GM12873 (cell line): ENCODE measurements at regions not wholly inside any gene's neighbourhood (a gene's known extent, or its start where the extent isn't known, plus 50 kb on each side); places are given as distances from the start of the nearest gene placed in this dataset.

Experiments used
- TF ChIP-seq, protein P1 (sequence below): IDR thresholded peaks from 2 replicates; pipeline ENCODE4 v1.5.1; 2012; ENCODE audit warnings: low read depth, mild to moderate bottlenecking, moderate library complexity, low read length, control low read depth; ENCODE audit not compliant: insufficient read depth; ENCODE audit errors: missing control alignments

DNA sequence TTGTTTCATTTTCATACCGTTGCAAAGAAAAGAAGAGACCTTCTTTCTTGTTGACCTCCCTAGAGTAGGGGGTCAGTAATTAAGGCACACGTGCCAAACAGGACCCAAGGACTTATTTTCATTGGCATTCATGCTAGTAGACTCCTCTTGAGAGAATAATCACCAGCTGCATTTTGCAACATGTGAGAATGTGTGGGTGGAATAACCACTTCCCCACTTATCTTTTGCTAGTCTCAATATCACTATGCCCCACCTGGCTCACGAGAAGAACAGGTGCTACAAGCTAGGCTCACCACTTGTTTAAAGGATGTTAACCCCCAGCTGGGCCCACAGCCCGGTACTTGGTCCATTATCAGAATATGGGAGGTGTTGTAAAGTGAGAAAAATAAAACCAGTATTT, 460.7 kb upstream of the MEF2C start:
- TF ChIP-seq, protein P1, sequence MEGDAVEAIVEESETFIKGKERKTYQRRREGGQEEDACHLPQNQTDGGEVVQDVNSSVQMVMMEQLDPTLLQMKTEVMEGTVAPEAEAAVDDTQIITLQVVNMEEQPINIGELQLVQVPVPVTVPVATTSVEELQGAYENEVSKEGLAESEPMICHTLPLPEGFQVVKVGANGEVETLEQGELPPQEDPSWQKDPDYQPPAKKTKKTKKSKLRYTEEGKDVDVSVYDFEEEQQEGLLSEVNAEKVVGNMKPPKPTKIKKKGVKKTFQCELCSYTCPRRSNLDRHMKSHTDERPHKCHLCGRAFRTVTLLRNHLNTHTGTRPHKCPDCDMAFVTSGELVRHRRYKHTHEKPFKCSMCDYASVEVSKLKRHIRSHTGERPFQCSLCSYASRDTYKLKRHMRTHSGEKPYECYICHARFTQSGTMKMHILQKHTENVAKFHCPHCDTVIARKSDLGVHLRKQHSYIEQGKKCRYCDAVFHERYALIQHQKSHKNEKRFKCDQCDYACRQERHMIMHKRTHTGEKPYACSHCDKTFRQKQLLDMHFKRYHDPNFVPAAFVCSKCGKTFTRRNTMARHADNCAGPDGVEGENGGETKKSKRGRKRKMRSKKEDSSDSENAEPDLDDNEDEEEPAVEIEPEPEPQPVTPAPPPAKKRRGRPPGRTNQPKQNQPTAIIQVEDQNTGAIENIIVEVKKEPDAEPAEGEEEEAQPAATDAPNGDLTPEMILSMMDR, result no peak

DNA sequence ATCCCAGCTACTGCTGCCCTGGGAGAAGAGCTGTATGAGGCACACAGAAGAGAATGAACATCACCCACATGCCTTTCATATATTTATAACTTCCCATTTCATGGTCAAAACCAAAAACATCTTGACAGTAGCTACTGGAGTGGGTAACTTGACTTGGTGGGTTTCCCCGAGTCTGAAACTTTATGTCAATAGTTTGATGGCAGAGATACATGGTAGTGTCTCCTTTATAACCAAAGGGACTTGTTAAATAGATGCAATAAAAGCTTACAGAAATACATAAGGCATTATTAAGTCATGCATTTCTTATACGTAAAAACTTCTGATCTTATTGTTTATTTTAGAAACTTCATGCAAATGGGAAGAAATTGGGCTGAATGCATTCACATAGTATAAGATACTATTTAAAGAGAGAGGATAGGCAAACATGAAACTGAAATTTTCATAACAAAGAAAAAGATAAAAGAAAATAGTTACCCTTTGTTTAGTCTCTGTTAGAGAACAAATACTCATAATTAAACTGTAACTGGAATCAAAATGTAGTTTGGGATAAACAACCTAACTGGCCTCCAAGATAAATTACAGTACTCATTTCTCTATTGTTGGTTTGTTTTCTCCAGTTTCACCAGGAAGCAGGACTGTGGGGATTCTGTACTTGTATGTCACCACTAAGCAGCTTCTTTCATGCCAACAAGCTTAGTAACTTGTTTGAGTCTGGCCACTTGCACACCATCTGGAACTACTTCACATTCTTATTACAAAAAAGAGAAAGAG, 459.3 kb upstream of the MEF2C start:
- TF ChIP-seq, protein P1, result no peak

DNA sequence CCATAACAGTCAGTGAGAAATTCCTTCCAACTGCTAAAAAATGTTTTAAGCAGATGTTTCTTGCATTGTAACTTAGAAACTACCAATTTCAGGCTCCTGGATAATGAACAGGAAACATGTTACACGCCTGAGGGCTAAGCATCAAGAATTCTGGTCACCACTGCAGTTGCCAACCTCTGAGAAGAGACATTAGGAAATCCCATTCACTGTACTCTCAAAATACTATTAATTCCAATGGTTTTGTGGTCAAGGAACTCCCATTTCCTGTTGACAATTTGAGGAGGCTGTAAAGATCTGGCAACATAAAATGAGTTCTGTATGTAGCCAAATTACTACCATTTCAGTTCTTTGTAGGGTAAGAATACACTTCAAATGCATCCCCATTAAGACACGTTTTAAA, 456.0 kb upstream of the MEF2C start:
- TF ChIP-seq, protein P1, result no peak

DNA sequence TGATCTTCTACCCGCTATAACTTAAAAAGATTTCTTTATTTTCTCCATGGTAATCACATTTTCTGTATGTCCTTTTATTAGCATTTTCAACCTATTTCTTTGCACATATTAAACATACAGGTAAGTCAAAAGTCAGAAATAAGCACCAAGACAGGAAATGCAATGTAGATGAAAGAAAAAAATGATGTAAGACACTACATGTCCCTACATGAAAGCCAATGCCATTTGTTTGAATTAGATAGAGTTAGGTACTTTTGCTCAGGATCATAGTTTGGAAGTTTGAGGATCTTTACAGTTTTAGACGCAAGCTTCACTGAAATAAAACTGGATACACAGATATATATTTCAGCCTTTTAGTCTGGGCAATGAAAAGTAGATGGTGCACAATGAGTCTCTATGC, 453.1 kb upstream of the MEF2C start:
- TF ChIP-seq, protein P1, result no peak

DNA sequence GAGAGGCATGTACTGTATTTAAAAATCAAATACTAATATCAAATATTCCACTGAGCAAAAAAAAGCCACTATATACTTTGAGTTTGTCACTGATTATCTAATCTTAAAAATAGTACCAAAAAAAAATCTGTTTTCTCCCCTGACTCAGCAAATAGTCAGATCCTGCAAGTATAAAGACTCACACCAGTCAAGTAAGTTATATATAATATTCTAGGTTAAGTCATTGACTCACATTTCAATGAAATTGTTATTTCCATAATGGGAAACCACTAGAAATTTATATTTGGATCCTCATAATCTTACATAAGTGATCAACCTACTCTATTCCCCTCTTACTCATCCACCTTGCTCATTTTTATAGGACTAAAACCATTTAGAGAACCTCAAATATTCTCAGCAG, 447.2 kb upstream of the MEF2C start:
- TF ChIP-seq, protein P1, result no peak

DNA sequence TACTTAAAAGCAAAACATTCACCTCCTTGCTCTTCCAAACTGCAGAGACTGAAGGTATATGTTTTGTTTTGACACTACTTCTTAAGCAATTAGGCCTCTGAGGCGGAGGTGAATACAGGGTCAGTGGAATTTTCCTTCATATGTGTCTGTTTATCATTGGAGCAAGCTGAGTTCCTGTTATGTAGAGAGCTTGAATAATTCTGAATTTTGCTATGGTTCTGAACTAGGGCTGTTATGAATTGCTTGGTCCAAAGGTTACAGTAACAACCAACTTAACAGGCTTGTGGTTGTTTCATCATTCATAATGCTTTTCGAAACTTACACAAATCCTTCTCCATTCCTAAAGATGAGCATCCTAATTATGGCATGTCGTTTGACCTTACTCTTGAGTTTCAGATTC, 444.6 kb upstream of the MEF2C start:
- TF ChIP-seq, protein P1, result no peak

DNA sequence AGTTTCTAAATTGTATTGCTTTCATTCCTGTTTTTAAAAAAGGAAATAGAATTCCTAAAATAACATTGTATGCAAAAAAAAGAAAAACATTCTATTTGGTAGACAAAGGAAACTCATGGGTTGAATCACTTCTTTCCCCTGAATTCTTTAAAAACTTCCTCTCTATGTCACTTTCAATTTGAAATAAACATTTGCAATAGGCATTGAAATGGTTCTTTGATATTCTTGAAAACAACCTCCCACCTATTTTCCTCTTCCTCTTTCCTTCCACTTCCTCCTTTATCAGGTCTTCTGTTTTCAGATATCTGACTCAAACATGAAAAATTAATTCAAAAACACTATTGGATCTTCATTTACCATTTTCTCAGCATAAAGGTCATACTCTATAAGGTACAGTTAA, 442.0 kb upstream of the MEF2C start:
- TF ChIP-seq, protein P1, result no peak
